Right lobe of liver (tissue), 6 donors: ENCODE measurements at regions not wholly inside any gene's neighbourhood (a gene's known extent, or its start where the extent isn't known, plus 50 kb on each side); places are given as distances from the start of the nearest gene placed in this dataset.

Experiments
- ATAC-seq, 4 donors: fragments of 200-7000 bp; cut with Tn5 transposase; one replicate each; pipeline ENCODE4 v1.9.1; 2020; ENCODE audit warnings: mild to moderate bottlenecking in 4 of 4, moderate library complexity in 4 of 4
- DNase-seq, 3 donors: peaks; one replicate each; pipeline ENCODE4 v3.0.0-alpha.2; 2020
- H3K27ac ChIP-seq, 3 donors: fragments of 200-600 bp; one replicate each; pipeline ENCODE4 v1.8.0; 2022
- H3K27me3 ChIP-seq, 2 donors: fragments of 200-600 bp; one replicate each; pipeline ENCODE4 v1.8.0; 2022
- H3K36me3 ChIP-seq, 4 donors: fragments of 200-600 bp; sonication (generic) in 1 of 4; one replicate each; pipeline versions ENCODE4 v1.5.1 to v1.8.0; 2017 to 2022; ENCODE audit warnings: control low read depth in 1 of 4
- H3K4me1 ChIP-seq, 4 donors: fragments of 200-600 bp; sonication (generic) in 1 of 4; one replicate each; pipeline versions ENCODE4 v1.5.1 to v1.8.0; 2017 to 2022; ENCODE audit warnings: control low read depth in 1 of 4
- H3K4me3 ChIP-seq, 3 donors: fragments of 200-600 bp; one replicate each; pipeline ENCODE4 v1.8.0; 2022
- H3K9me3 ChIP-seq, 4 donors: fragments of 200-600 bp; sonication (generic) in 1 of 4; one replicate each; pipeline versions ENCODE4 v1.5.1 to v1.8.0; 2017 to 2022; ENCODE audit warnings: control low read depth in 1 of 4
- POLR2A ChIP-seq: fragments of 450-650 bp; IDR thresholded peaks from one replicate; pipeline ENCODE4 v1.6.1; 2017; ENCODE audit warnings: antibody characterized with exemption, mild to moderate bottlenecking
- WGBS: methylation state at CpG from one replicate; pipeline ENCODE4 v1.1.6; 2018; ENCODE audit warnings: low coverage, low lambda C conversion rate; ENCODE audit not compliant: insufficient coverage; ENCODE audit errors: missing lambda C conversion rate; 5-methylcytosine and 5-hydroxymethylcytosine counted together
- intact Hi-C, 2 donors: fragments of 100-400 bp; cut with DNase I; formaldehyde crosslinking; loops; one replicate each; pipeline versions ENCODE4 v1.11.2 to v1.14.1; 2022
- TF ChIP-seq, protein P1 (sequence below), 4 donors: fragments of 200-600 bp in 3 of 4; fragments of 450-650 bp in 1 of 4; IDR thresholded peaks; one replicate each; pipeline versions ENCODE4 v1.5.1 to v1.8.0; 2016 to 2022; ENCODE audit warnings: antibody characterized with exemption in 4 of 4, mild to moderate bottlenecking in 2 of 4
- donor health status: DM: no; HTN: yes; CAD: no.
- donor health status: DM: no; HTN: no; CAD: no.
- donor health status: DM: no; HTN: no; CAD: no.
- donor health status: DM: no; HTN: yes; CAD: no.
- donor health status: DM: no; HTN: yes; CAD: no.

DNA sequence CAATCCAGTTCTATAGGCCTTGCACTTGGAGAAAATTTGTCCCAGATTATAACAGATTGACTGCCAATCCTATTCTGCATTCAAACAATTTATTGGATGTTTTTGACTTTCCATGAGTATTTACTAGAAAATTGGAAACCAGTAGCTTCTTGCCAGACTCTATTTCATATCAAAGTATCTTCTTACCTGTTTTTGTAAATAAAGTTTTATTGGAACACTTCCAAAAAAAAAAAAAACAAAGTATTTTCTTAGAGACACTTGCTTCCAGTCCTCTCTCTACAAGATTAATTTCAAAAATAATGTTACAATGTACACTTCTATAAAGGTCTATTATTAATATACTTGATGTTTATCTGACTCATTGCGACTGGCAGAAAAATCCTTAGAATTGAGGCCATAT, 209.2 kb upstream of the PCDH9 start:
- Histone ChIP-seq H3K4me1 (no peaks in the 10 kb centered on the region), H3K9me3 (no peaks in the 10 kb centered on the region), H3K36me3 (no peaks in the 10 kb centered on the region), H3K27me3 (no peaks in the 10 kb centered on the region), H3K27ac (no peak overlapping the region), H3K4me3 (no peak overlapping the region)
- no peak for DNase-seq
- no peak for ATAC-seq
- 32% methylated on average over 1 of the region's 1 CpG for WGBS
- intact Hi-C loops: no loop called here
- no peak for TF ChIP-seq POLR2A

DNA sequence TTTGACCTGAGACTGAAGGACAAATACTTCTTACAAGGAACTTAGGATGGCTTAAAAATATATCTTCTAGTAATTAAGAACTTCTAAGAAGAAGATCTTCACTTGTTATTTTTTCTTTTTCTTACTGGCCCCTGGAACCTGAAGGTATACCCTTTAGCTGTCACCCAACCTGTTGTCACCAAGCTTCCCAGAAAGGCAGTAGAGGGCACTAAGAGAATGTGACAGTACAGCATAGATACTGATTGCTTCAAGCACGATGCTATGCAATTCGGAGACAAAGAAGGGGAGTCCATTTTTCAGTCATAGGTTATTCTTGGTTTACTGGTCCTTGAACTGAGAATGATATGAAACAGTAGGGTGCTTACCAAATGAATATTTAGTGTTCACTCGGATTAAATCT, 208.3 kb upstream of the PCDH9 start:
- H3K27me3 ChIP-seq: no peaks in the 10 kb centered on the region
- no peak for TF ChIP-seq POLR2A
- TF ChIP-seq, protein P1, sequence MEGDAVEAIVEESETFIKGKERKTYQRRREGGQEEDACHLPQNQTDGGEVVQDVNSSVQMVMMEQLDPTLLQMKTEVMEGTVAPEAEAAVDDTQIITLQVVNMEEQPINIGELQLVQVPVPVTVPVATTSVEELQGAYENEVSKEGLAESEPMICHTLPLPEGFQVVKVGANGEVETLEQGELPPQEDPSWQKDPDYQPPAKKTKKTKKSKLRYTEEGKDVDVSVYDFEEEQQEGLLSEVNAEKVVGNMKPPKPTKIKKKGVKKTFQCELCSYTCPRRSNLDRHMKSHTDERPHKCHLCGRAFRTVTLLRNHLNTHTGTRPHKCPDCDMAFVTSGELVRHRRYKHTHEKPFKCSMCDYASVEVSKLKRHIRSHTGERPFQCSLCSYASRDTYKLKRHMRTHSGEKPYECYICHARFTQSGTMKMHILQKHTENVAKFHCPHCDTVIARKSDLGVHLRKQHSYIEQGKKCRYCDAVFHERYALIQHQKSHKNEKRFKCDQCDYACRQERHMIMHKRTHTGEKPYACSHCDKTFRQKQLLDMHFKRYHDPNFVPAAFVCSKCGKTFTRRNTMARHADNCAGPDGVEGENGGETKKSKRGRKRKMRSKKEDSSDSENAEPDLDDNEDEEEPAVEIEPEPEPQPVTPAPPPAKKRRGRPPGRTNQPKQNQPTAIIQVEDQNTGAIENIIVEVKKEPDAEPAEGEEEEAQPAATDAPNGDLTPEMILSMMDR (IDR thresholded peaks at IDR 0.05): no peak
- no peaks in the 10 kb centered on the region for H3K4me1 ChIP-seq
- H3K36me3 ChIP-seq: no peaks in the 10 kb centered on the region
- no peak for ATAC-seq
- no peak overlapping the region for H3K4me3 ChIP-seq
- WGBS: 23% methylated on average over 3 of the region's 3 CpGs
- intact Hi-C loops: no loop called here
- no peak for DNase-seq
- no peaks in the 10 kb centered on the region for H3K9me3 ChIP-seq
- H3K27ac ChIP-seq: no peak overlapping the region

DNA sequence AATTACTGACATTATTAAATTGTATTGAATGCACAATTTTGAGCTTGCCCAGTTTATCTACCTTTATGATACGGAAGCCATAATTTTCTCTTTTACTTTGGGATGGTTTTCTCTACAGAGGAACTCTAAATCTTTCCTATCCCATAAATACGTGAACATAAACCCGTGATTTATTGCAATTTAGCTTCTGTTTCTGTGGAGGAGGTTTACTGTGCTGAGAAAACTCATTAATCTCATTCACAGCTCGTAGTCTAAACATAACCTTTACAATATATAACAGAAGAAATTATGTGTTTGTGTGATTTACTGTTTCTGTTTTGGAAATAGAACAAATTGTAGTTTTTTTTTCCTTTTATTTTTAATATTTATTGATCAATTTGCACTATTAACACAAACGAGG, 207.1 kb upstream of the PCDH9 start:
- DNase-seq: no peak

DNA sequence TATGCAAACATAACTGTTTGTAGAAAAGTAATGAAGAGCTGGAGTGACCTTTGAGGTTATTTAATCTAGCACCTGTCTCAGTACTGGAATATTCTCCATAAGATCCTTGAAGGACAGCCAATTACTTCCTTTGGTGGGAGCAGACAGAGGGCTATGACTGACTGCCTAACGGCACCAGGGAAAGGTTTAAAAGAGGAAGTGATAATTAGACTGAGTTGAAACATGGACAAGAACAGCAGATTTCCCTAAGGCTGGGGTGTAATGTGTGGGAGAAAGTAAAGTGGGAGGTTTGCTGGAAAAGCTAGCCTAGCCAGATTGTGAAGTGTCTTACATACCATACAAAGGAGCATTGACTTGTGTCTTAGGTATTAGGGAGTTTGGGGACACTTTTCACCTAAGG, 191.3 kb upstream of the PCDH9 start:
- no peak for ATAC-seq
- intact Hi-C loops: no loop called here
- Histone ChIP-seq H3K36me3 (no peaks in the 10 kb centered on the region), H3K27ac (no peak overlapping the region), H3K4me1 (no peaks in the 10 kb centered on the region), H3K27me3 (no peaks in the 10 kb centered on the region), H3K9me3 (no peaks in the 10 kb centered on the region), H3K4me3 (no peak overlapping the region)
- WGBS: 36% methylated on average over 1 of the region's 1 CpG
- no peak for DNase-seq
- no peak for TF ChIP-seq POLR2A
- TF ChIP-seq, protein P1 (IDR thresholded peaks at IDR 0.05): no peak

More for the DNA sequence above, 207.1 kb upstream of the PCDH9 start:
- H3K36me3 ChIP-seq: no peaks in the 10 kb centered on the region
- no peaks in the 10 kb centered on the region for H3K27me3 ChIP-seq
- no peaks in the 10 kb centered on the region for H3K4me1 ChIP-seq
- 27% methylated on average over 5 of the region's 5 CpGs for WGBS
- H3K4me3 ChIP-seq: no peak overlapping the region
- intact Hi-C loops: no loop called here
- TF ChIP-seq, protein P1 (IDR thresholded peaks at IDR 0.05): no peak
- TF ChIP-seq POLR2A: no peak
- H3K27ac ChIP-seq: no peak overlapping the region
- no peak for ATAC-seq
- H3K9me3 ChIP-seq: no peaks in the 10 kb centered on the region

DNA sequence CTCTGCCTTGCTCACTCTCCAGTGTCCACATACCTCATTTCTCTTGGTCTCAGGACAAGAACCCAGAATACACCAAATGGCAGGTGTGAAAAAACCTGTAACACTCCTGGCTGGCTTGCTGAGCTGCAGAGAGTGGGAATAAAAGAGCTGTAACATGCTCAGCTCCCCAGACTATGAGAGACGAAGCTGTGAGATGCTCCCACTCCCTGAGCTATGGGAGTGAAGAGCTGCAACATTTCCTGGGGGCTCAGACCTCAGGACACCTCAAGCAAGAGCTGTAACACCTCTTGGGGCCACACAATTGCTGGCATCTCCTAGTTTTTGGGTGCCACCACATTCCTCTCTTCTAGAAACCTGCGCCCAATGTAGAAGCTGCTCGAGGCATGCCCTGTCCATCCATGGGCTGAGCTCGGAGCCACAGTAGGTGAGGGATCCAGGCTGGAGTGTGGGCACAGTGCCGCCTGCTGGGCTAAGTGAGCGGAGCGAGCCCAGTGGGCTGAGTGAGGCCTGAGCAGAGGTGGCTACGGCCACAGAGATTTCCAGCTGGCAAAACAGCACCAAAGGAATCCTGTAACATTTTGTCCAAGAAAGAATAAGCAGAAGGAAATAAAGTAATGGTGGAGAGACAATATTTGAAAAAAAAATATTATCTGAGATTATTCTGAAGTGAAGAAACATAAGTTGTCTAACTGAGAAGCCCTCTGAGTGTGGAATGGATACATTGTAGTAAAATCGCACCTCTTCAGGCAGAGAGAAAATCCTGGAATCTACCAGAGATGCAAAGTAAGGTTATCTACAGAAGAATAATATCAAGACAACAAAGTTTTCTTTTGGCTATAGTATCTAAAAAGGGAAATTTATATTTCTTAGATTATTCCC, 186.2 kb upstream of the PCDH9 start:
- 47% methylated on average over 8 of the region's 9 CpGs for WGBS
- no peak for TF ChIP-seq POLR2A
- TF ChIP-seq, protein P1 (IDR thresholded peaks at IDR 0.05): peak; percentile 50 to 69 (median 52)
- no peak overlapping the region for H3K27ac ChIP-seq
- intact Hi-C loops: no loop called here
- no peaks in the 10 kb centered on the region for H3K4me1 ChIP-seq
- no peak overlapping the region for H3K4me3 ChIP-seq
- H3K27me3 ChIP-seq: no peaks in the 10 kb centered on the region
- no peaks in the 10 kb centered on the region for H3K36me3 ChIP-seq
- H3K9me3 ChIP-seq: no peaks in the 10 kb centered on the region
- ATAC-seq (peak; percentile 92 to 98 (median 94)), DNase-seq (peak in 2 of 3 donors; percentile 56 to 61)
